ENCODE measurements at regions not wholly inside any gene's neighbourhood (a gene's known extent, or its start where the extent isn't known, plus 50 kb on each side); places are given as distances from the start of the nearest gene placed in this dataset.

DNA sequence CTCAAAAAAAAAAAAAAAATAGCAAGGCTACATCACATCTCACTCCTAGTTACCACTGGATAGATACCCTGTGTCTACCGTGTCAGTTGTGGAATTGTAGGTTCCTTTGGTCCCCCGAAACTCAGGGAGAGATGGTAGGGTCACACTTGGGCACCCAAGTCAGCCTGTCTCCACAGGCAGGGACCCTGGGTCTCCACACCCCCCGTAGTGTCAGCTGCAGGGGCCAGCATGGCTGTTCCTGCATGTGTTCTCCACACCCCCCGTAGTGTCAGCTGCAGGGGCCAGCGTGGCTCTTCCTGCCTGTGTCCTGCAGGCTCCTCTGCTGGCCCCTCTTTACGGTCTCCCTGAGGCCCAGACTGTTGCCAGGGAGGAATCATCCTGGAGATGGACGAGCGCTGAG is 282.1 kb downstream of the BRD1 start:
- TF ChIP-seq ARNTL (CRISPR knock-in tag; IDR thresholded peaks at IDR 0.05; ENCODE audit: borderline replicate concordance, low read depth) (no peak), OSR1 (CRISPR knock-in tag; IDR thresholded peaks at IDR 0.05) (no peak), ESRRG (CRISPR knock-in tag; IDR thresholded peaks at IDR 0.05) (no peak), PPARA (CRISPR knock-in tag; IDR thresholded peaks at IDR 0.05; ENCODE audit: borderline replicate concordance) (no peak), ZFP30 (CRISPR knock-in tag; IDR thresholded peaks at IDR 0.05) (no peak)

Data from SK-N-SH treated with all-trans-retinoic acid at 6 μM for 48 hours (cell line).